Nephron (organoid): ENCODE measurements at regions not wholly inside any gene's neighbourhood (a gene's known extent, or its start where the extent isn't known, plus 50 kb on each side); places are given as distances from the start of the nearest gene placed in this dataset.

Experiments used
- H3K27ac Mint-ChIP-seq, 3 experiments: 2 replicates each; pipeline ENCODE4 v1.8.0; 2020; ENCODE audit warnings: mixed read lengths in 3 of 3, mild to moderate bottlenecking in 2 of 3, moderate library complexity in 1 of 3
- H3K27me3 Mint-ChIP-seq: 2 replicates; pipeline ENCODE4 v1.8.0; 2021; ENCODE audit warnings: low read depth, mild to moderate bottlenecking, moderate library complexity, mixed read lengths
- H3K36me3 Mint-ChIP-seq: 2 replicates; pipeline ENCODE4 v1.8.0; 2020; ENCODE audit warnings: low read depth, mixed read lengths
- H3K4me1 Mint-ChIP-seq: 2 replicates; pipeline ENCODE4 v1.8.0; 2020; ENCODE audit warnings: mixed read lengths
- H3K4me3 Mint-ChIP-seq, 3 experiments: 2 replicates each; pipeline ENCODE4 v1.8.0; 2020; ENCODE audit warnings: mild to moderate bottlenecking in 3 of 3, mixed read lengths in 3 of 3, moderate library complexity in 2 of 3
- H3K9me3 Mint-ChIP-seq: 2 replicates; pipeline ENCODE4 v1.8.0; 2020; ENCODE audit warnings: mixed read lengths
- CTCF ChIP-seq, 3 experiments: fragments of 200-600 bp; sonication (generic); IDR thresholded peaks; one replicate each; pipeline ENCODE4 v1.5.0; 2021; ENCODE audit warnings: antibody characterized with exemption in 3 of 3; ENCODE audit not compliant: unreplicated experiment in 3 of 3

GRCh38 chr14:100649173-100649519 lies 61.9 kb upstream of the BEGAIN start:
- TF ChIP-seq CTCF (IDR thresholded peaks at IDR 0.05; ENCODE audit: unreplicated experiment in 3 of 3), result no peak
- Mint-ChIP-seq H3K4me1 (peaks cover 47% of the 10 kb centered on the region), H3K27ac (peak overlapping the region in 2 of 3 experiments; percentile 17 to 58), H3K9me3 (no peaks in the 10 kb centered on the region), H3K36me3 (no peaks in the 10 kb centered on the region), H3K27me3 (peaks cover 29% of the 10 kb centered on the region), H3K4me3 (no peak overlapping the region)

GRCh38 chr14:100651999-100652508 lies 64.8 kb upstream of the BEGAIN start:
- TF ChIP-seq CTCF (IDR thresholded peaks at IDR 0.05; ENCODE audit: unreplicated experiment in 3 of 3), result no peak
- no peaks in the 10 kb centered on the region for H3K36me3 Mint-ChIP-seq

GRCh38 chr14:100652744-100653143 lies 65.5 kb upstream of the BEGAIN start:
- Mint-ChIP-seq H3K27ac (peak overlapping the region in 2 of 3 experiments; percentile 34 to 42), H3K36me3 (no peaks in the 10 kb centered on the region), H3K4me1 (peaks cover 41% of the 10 kb centered on the region), H3K9me3 (no peaks in the 10 kb centered on the region), H3K4me3 (no peak overlapping the region), H3K27me3 (peaks cover 27% of the 10 kb centered on the region)
- TF ChIP-seq CTCF (IDR thresholded peaks at IDR 0.05; ENCODE audit: unreplicated experiment in 3 of 3), result no peak

More at GRCh38 chr14:100651999-100652508, 64.8 kb upstream of the BEGAIN start:
- no peaks in the 10 kb centered on the region for H3K9me3 Mint-ChIP-seq
- H3K4me3 Mint-ChIP-seq, result no peak overlapping the region
- H3K27me3 Mint-ChIP-seq, result peaks cover 33% of the 10 kb centered on the region
- peak overlapping the region in 2 of 3 experiments; percentile 34 to 42 for H3K27ac Mint-ChIP-seq
- peaks cover 41% of the 10 kb centered on the region for H3K4me1 Mint-ChIP-seq

GRCh38 chr14:100653409-100653808 lies 66.2 kb upstream of the BEGAIN start:
- Mint-ChIP-seq H3K27ac (peak overlapping the region in 1 of 3 experiments; percentile 34), H3K9me3 (no peaks in the 10 kb centered on the region), H3K27me3 (peaks cover 27% of the 10 kb centered on the region), H3K4me1 (peaks cover 41% of the 10 kb centered on the region), H3K4me3 (no peak overlapping the region), H3K36me3 (no peaks in the 10 kb centered on the region)
- peak; percentile 27 to 44 (median 31) for TF ChIP-seq CTCF (IDR thresholded peaks at IDR 0.05; ENCODE audit: unreplicated experiment in 3 of 3)

- H3K27me3 Mint-ChIP-seq, result peaks cover 33% of the 10 kb centered on the region
- TF ChIP-seq CTCF (IDR thresholded peaks at IDR 0.05; ENCODE audit: unreplicated experiment in 3 of 3), result no peak
- no peaks in the 10 kb centered on the region for H3K36me3 Mint-ChIP-seq
- no peaks in the 10 kb centered on the region for H3K9me3 Mint-ChIP-seq
- H3K4me1 Mint-ChIP-seq, result peaks cover 38% of the 10 kb centered on the region
- no peak overlapping the region for H3K27ac Mint-ChIP-seq
- H3K4me3 Mint-ChIP-seq, result no peak overlapping the region
Observed at GRCh38 chr14:100654025-100654813, 67.0 kb upstream of the BEGAIN start.
